ENCODE measurements at regions not wholly inside any gene's neighbourhood (a gene's known extent, or its start where the extent isn't known, plus 50 kb on each side); places are given as distances from the start of the nearest gene placed in this dataset.

- no TSS peak for BruUV-seq (replicated peaks)
- POLR2A ChIA-PET (ENCODE audit: unreplicated experiment): no interaction called here
- CTCF ChIA-PET: no interaction called here
Observed at GRCh38 chr12:126112141-126112540, 1046.9 kb downstream of the AACS start.

GRCh38 chr12:126112849-126113248, 1047.6 kb downstream of the AACS start:
- intact Hi-C loops (cut with micrococcal nuclease; ENCODE audit: unreplicated experiment): no loop called here
- peaks cover 4% of the 10 kb centered on the region; the same call in 1 of the 2 replicates for H3K27me3 ChIP-seq (ENCODE audit: insufficient read depth, low read depth)
- H4K20me1 ChIP-seq (ENCODE audit: insufficient read depth): no peaks in the 10 kb centered on the region
- DNase-seq: no peak
- ChIA-PET CTCF (no interaction called here), POLR2A (ENCODE audit: unreplicated experiment) (no interaction called here)
- no peaks in the 10 kb centered on the region for H3F3A ChIP-seq (ENCODE audit: insufficient read depth, low read depth)
- H3K79me2 ChIP-seq (ENCODE audit: low read depth): no peaks in the 10 kb centered on the region
- H3K9me2 ChIP-seq (ENCODE audit: insufficient read depth): no peaks in the 10 kb centered on the region
- BruUV-seq (replicated peaks): no TSS peak
- TF ChIP-seq CTCF (conservative IDR thresholded peaks at IDR 0.05): no peak
- TF ChIP-seq EZH2 (IDR thresholded peaks at IDR 0.05; ENCODE audit: low read depth): no peak
- no peak overlapping the region for H3K4me3 ChIP-seq
- H3K36me3 ChIP-seq (ENCODE audit: low read depth): no peaks in the 10 kb centered on the region
- no peaks in the 10 kb centered on the region for H3K9me3 ChIP-seq (ENCODE audit: insufficient read depth, low read depth)
- no peaks in the 10 kb centered on the region for H3K4me1 ChIP-seq (replicated peaks; ENCODE audit: insufficient read depth)
- H3K4me2 ChIP-seq: no peak overlapping the region
- no peak overlapping the region for H3K27ac ChIP-seq
- H2AFZ ChIP-seq: no peak overlapping the region

More at GRCh38 chr12:126112141-126112540, 1046.9 kb downstream of the AACS start:
- Histone ChIP-seq H3K4me1 (replicated peaks; ENCODE audit: insufficient read depth) (no peaks in the 10 kb centered on the region), H3K36me3 (ENCODE audit: low read depth) (no peaks in the 10 kb centered on the region), H3K4me3 (no peak overlapping the region), H3K9me3 (ENCODE audit: insufficient read depth, low read depth) (no peaks in the 10 kb centered on the region), H3K79me2 (ENCODE audit: low read depth) (no peaks in the 10 kb centered on the region), H3K9me2 (ENCODE audit: insufficient read depth) (no peaks in the 10 kb centered on the region), H3F3A (ENCODE audit: insufficient read depth, low read depth) (no peaks in the 10 kb centered on the region), H3K27ac (no peak overlapping the region), H4K20me1 (ENCODE audit: insufficient read depth) (no peaks in the 10 kb centered on the region), H3K27me3 (ENCODE audit: insufficient read depth, low read depth) (peaks cover 4% of the 10 kb centered on the region; the same call in 1 of the 2 replicates), H2AFZ (no peak overlapping the region), H3K4me2 (no peak overlapping the region)
- DNase-seq: no peak
- intact Hi-C loops (cut with micrococcal nuclease; ENCODE audit: unreplicated experiment): no loop called here
- TF ChIP-seq CTCF (conservative IDR thresholded peaks at IDR 0.05) (no peak), EZH2 (IDR thresholded peaks at IDR 0.05; ENCODE audit: low read depth) (no peak)

DNA sequence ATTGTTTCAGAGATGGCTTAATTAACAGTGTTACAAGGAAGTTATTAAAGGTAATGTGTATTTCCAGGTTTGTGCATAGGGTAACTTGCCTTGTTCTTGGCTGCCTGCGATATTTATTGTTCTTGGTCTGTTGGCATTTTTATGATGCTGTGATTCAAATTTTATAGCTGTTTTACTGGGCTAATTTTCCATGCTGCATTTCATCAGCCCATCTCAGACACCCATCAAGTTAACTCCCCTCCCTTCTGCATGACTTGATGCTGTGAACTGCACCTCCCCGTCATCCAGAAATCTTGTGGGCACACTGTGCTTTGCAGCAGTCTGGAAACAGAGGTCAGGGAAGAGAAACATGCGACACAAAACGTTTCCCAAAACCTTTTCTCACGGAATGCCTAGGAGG, 1049.2 kb downstream of the AACS start:
- no TSS peak for BruUV-seq (replicated peaks)
- H3K4me1 ChIP-seq (replicated peaks; ENCODE audit: insufficient read depth): no peaks in the 10 kb centered on the region
- no peak for DNase-seq
- H4K20me1 ChIP-seq (ENCODE audit: insufficient read depth): no peaks in the 10 kb centered on the region
- no peaks in the 10 kb centered on the region; the same call in 1 of the 2 replicates for H3K27me3 ChIP-seq (ENCODE audit: insufficient read depth, low read depth)
- H3K4me2 ChIP-seq: no peak overlapping the region
- H3K79me2 ChIP-seq (ENCODE audit: low read depth): no peaks in the 10 kb centered on the region
- TF ChIP-seq CTCF (conservative IDR thresholded peaks at IDR 0.05) (no peak), EZH2 (IDR thresholded peaks at IDR 0.05; ENCODE audit: low read depth) (no peak)
- no peak overlapping the region for H2AFZ ChIP-seq
- H3K36me3 ChIP-seq (ENCODE audit: low read depth): no peaks in the 10 kb centered on the region
- ChIA-PET POLR2A (ENCODE audit: unreplicated experiment) (no interaction called here), CTCF (no interaction called here)
- no peaks in the 10 kb centered on the region for H3K9me2 ChIP-seq (ENCODE audit: insufficient read depth)
- H3K9me3 ChIP-seq (ENCODE audit: insufficient read depth, low read depth): no peaks in the 10 kb centered on the region
- H3K4me3 ChIP-seq: no peak overlapping the region
- H3F3A ChIP-seq (ENCODE audit: insufficient read depth, low read depth): no peaks in the 10 kb centered on the region
- intact Hi-C loops (cut with micrococcal nuclease; ENCODE audit: unreplicated experiment): no loop called here
- no peak overlapping the region for H3K27ac ChIP-seq
